H1 (cell line): ENCODE measurements at regions not wholly inside any gene's neighbourhood (a gene's known extent, or its start where the extent isn't known, plus 50 kb on each side); places are given as distances from the start of the nearest gene placed in this dataset.

Source experiments
- CTCF ChIA-PET: fragments of 300-600 bp; sonication (Branson Sonifier 250); formaldehyde crosslinking; loops from one replicate; lab custom pipeline; 2021; ENCODE audit not compliant: partially characterized antibody; lab: Charles Lee
- POLR2A ChIA-PET: fragments of 300-600 bp; sonication (Branson Sonifier 250); formaldehyde crosslinking; loops from one replicate; lab custom pipeline; 2021; ENCODE audit warnings: inconsistent platforms; ENCODE audit not compliant: partially characterized antibody; lab: Charles Lee
- DNase-seq, 2 experiments: peaks; one replicate each; pipeline versions ENCODE4 v3.0.0 to v3.0.0-alpha.2; 2010 to 2022; ENCODE audit warnings: low spot score in 2 of 2, low read depth in 1 of 2, mixed read lengths in 1 of 2
- FAIRE-seq: peaks from 2 replicates; lab custom pipeline; 2011; peaks lifted over from hg19 to GRCh38; lab: Jason Lieb, UNC
- H2AFZ ChIP-seq: 2 replicates; pipeline ENCODE4 v1.8.1; 2012; ENCODE audit warnings: low read length, inconsistent platforms
- H2AK5ac ChIP-seq: 2 replicates; pipeline ENCODE4 v1.6.1; 2013; ENCODE audit warnings: low read depth, low read length
- H2BK120ac ChIP-seq: replicated peaks from 2 replicates; pipeline ENCODE3; 2013; ENCODE audit warnings: low read depth, low read length, inconsistent platforms
- H2BK12ac ChIP-seq: 2 replicates; pipeline ENCODE4 v1.6.1; 2013; ENCODE audit warnings: low read depth, low read length
- H2BK15ac ChIP-seq: 2 replicates; pipeline ENCODE4 v1.6.1; 2013; ENCODE audit warnings: low read length
- H2BK20ac ChIP-seq: 2 replicates; pipeline ENCODE4 v1.6.1; 2013; ENCODE audit warnings: low read length
- H2BK5ac ChIP-seq: 2 replicates; pipeline ENCODE4 v1.6.1; 2013; ENCODE audit warnings: low read depth, low read length
- H3K14ac ChIP-seq: 2 replicates; pipeline ENCODE4 v1.6.1; 2013; ENCODE audit warnings: inconsistent platforms; ENCODE audit not compliant: insufficient read length
- H3K18ac ChIP-seq: 2 replicates; pipeline ENCODE4 v1.6.1; 2013; ENCODE audit warnings: low read length; ENCODE audit errors: extremely low read depth
- H3K23ac ChIP-seq: 2 replicates; pipeline ENCODE4 v1.6.1; 2013; ENCODE audit warnings: inconsistent platforms; ENCODE audit not compliant: insufficient read length
- H3K23me2 ChIP-seq: 2 replicates; pipeline ENCODE4 v1.6.1; 2013; ENCODE audit warnings: low read depth, low read length
- H3K27ac ChIP-seq: 2 replicates; pipeline ENCODE4 v1.6.1; 2011; ENCODE audit warnings: low read depth, low read length, inconsistent platforms
- H3K27me3 ChIP-seq, 4 experiments: replicated peaks in 1 of 4; 1 replicate in 1 of 4; 2 replicates in 3 of 4; pipeline versions ENCODE4 v1.6.1 to v1.8.1; 2011 to 2013; ENCODE audit warnings: low read length in 3 of 4, mild to moderate bottlenecking in 3 of 4, inconsistent platforms in 2 of 4, mixed read lengths in 2 of 4, moderate library complexity in 1 of 4; ENCODE audit not compliant: control insufficient read depth in 3 of 4, insufficient read depth in 3 of 4; ENCODE audit errors: extremely low read depth in 1 of 4
- H3K36me3 ChIP-seq, 4 experiments: 2 replicates each; pipeline versions ENCODE4 v1.6.1 to v1.8.1; 2011 to 2013; ENCODE audit warnings: mild to moderate bottlenecking in 4 of 4, low read length in 3 of 4, moderate library complexity in 2 of 4, control low read depth in 1 of 4, inconsistent platforms in 1 of 4; ENCODE audit not compliant: insufficient read depth in 4 of 4, control insufficient read depth in 2 of 4
- H3K4ac ChIP-seq: replicated peaks from 2 replicates; pipeline ENCODE3; 2013; ENCODE audit warnings: low read length, low read depth, mixed read lengths, inconsistent platforms; ENCODE audit not compliant: insufficient read length
- H3K4me1 ChIP-seq, 4 experiments: replicated peaks in 1 of 4; 1 replicate in 1 of 4; 2 replicates in 3 of 4; pipeline versions ENCODE4 v1.6.1 to v1.8.1; 2011 to 2013; ENCODE audit warnings: low read length in 3 of 4, inconsistent platforms in 2 of 4, mixed read lengths in 1 of 4; ENCODE audit not compliant: insufficient read depth in 4 of 4, control insufficient read depth in 3 of 4
- H3K4me2 ChIP-seq, 2 experiments: 2 replicates each; pipeline versions ENCODE4 v1.6.1 to v1.8.1; 2011 to 2013; ENCODE audit warnings: low read depth in 2 of 2, low read length in 2 of 2, control low read depth in 1 of 2, inconsistent platforms in 1 of 2, mild to moderate bottlenecking in 1 of 2; ENCODE audit not compliant: insufficient read depth in 1 of 2
- H3K4me3 ChIP-seq, 4 experiments: fragments of 200-600, 300-600 bp in 1 of 4; sonication (generic), shearing (Covaris generic), sonication (Bioruptor Twin) in 1 of 4; 2 replicates each; pipeline versions ENCODE4 v1.5.1 to v1.8.1; 2011 to 2016; ENCODE audit warnings: low read length in 4 of 4, low read depth in 3 of 4, control low read depth in 2 of 4, inconsistent platforms in 2 of 4, mild to moderate bottlenecking in 2 of 4, mixed read lengths in 1 of 4, moderate library complexity in 1 of 4; ENCODE audit not compliant: insufficient read depth in 2 of 4; ENCODE audit errors: extremely low read depth in 1 of 4
- H3K56ac ChIP-seq: replicated peaks from 2 replicates; pipeline ENCODE3; 2013; ENCODE audit warnings: low read depth, mild to moderate bottlenecking, mixed read lengths, low read length, inconsistent platforms; ENCODE audit not compliant: insufficient read length
- H3K79me1 ChIP-seq: 2 replicates; pipeline ENCODE4 v1.6.1; 2013; ENCODE audit warnings: low read depth, low read length, control low read depth
- H3K79me2 ChIP-seq, 2 experiments: 2 replicates each; pipeline versions ENCODE4 v1.6.1 to v1.8.1; 2012 to 2013; ENCODE audit warnings: low read length in 2 of 2, mild to moderate bottlenecking in 2 of 2, inconsistent platforms in 1 of 2; ENCODE audit not compliant: insufficient read depth in 2 of 2, control insufficient read depth in 1 of 2
- H3K9ac ChIP-seq, 4 experiments: replicated peaks in 1 of 4; 1 replicate in 1 of 4; 2 replicates in 3 of 4; pipeline versions ENCODE4 v1.6.1 to v1.8.1; 2011 to 2013; ENCODE audit warnings: low read depth in 3 of 4, low read length in 3 of 4, control low read depth in 2 of 4, mild to moderate bottlenecking in 2 of 4, moderate library complexity in 2 of 4, inconsistent platforms in 1 of 4; ENCODE audit errors: extremely low read depth in 1 of 4
- H3K9me3 ChIP-seq, 2 experiments: 2 replicates each; pipeline versions ENCODE4 v1.6.1 to v1.8.1; 2012 to 2013; ENCODE audit warnings: mild to moderate bottlenecking in 2 of 2, moderate library complexity in 2 of 2, control low read depth in 1 of 2, inconsistent platforms in 1 of 2, low read depth in 1 of 2, low read length in 1 of 2, mixed read lengths in 1 of 2; ENCODE audit not compliant: insufficient read depth in 2 of 2
- H4K20me1 ChIP-seq, 2 experiments: replicated peaks in 1 of 2; 2 replicates each; pipeline versions ENCODE3 to v1.8.1; 2011 to 2013; ENCODE audit warnings: inconsistent platforms in 2 of 2, low read length in 2 of 2, mild to moderate bottlenecking in 1 of 2; ENCODE audit not compliant: insufficient read depth in 2 of 2, control insufficient read depth in 1 of 2
- H4K5ac ChIP-seq: 2 replicates; pipeline ENCODE4 v1.6.1; 2013; ENCODE audit warnings: low read length, low read depth, mixed read lengths, inconsistent platforms; ENCODE audit not compliant: insufficient read length
- H4K8ac ChIP-seq: 2 replicates; pipeline ENCODE4 v1.8.0; 2013; ENCODE audit warnings: mild to moderate bottlenecking, moderate library complexity, low read length, inconsistent platforms; ENCODE audit not compliant: insufficient read depth; ENCODE audit errors: extremely low read depth
- H4K91ac ChIP-seq: replicated peaks from 2 replicates; pipeline ENCODE3; 2013; ENCODE audit warnings: low read length, mixed read lengths, inconsistent platforms; ENCODE audit not compliant: insufficient read length
- POU5F1 ChIP-seq: IDR thresholded peaks from 2 replicates; pipeline ENCODE4 v1.6.1; 2011; ENCODE audit warnings: low read depth, mild to moderate bottlenecking, low read length, moderate library complexity
- WGBS, 2 experiments: shearing (Covaris generic) in 1 of 2; methylation state at CpG; one replicate each; pipeline versions ENCODE4 v1.1.6 to v1.1.7; 2013 to 2015; ENCODE audit warnings: low lambda C conversion rate in 2 of 2, mixed read lengths in 2 of 2, inconsistent platforms in 1 of 2, low coverage in 1 of 2, missing lambda C conversion rate in 1 of 2; ENCODE audit not compliant: insufficient replicate concordance in 2 of 2, insufficient coverage in 1 of 2, insufficient read length in 1 of 2; ENCODE audit errors: extremely low coverage in 1 of 2, missing lambda C conversion rate in 1 of 2; 5-methylcytosine and 5-hydroxymethylcytosine counted together

GRCh38 chr5:126052791-126053190, 370.4 kb upstream of the GRAMD2B start:
- Histone ChIP-seq H4K5ac (no peak overlapping the region), H2BK15ac (no peak overlapping the region), H3K56ac (no peak overlapping the region), H2BK12ac (no peak overlapping the region), H2BK20ac (no peak overlapping the region), H3K23me2 (no peaks in the 10 kb centered on the region), H2AFZ (no peak overlapping the region), H3K4me3 (no peak overlapping the region), H3K36me3 (no peaks in the 10 kb centered on the region; a peak in 2 of 8 replicates), H3K79me2 (no peaks in the 10 kb centered on the region), H4K91ac (no peak overlapping the region), H4K8ac (no peak overlapping the region), H3K9me3 (no peaks in the 10 kb centered on the region), H3K27me3 (no peaks in the 10 kb centered on the region), H2BK5ac (no peak overlapping the region), H3K4ac (no peak overlapping the region), H3K9ac (no peak overlapping the region), H2BK120ac (no peak overlapping the region), H4K20me1 (no peaks in the 10 kb centered on the region), H3K14ac (no peak overlapping the region), H3K4me1 (peaks cover 0 to 22% (median 11%) of the 10 kb centered on the region in 4 experiments; a peak in 3 of 7 replicates), H3K4me2 (no peak overlapping the region), H3K23ac (no peak overlapping the region), H3K27ac (no peak overlapping the region), H3K18ac (no peak overlapping the region), H2AK5ac (no peak overlapping the region), H3K79me1 (no peaks in the 10 kb centered on the region)
- DNase-seq, result no peak
- CTCF ChIA-PET, result no interaction called here
- POLR2A ChIA-PET, result interaction anchor here (1.3 kb wide), 1 partner anchor 10 kb away, joined by 4 read pairs; no protein-coding TSS in a partner anchor
- no peak for FAIRE-seq
- WGBS, 2 experiments, result 97% methylated on average over 1 of the region's 1 CpG; no CpG with 5 or more reads in 1 of the 2 experiments
- TF ChIP-seq POU5F1, result no peak
